ENCODE measurements at regions not wholly inside any gene's neighbourhood (a gene's known extent, or its start where the extent isn't known, plus 50 kb on each side); places are given as distances from the start of the nearest gene placed in this dataset.

DNA sequence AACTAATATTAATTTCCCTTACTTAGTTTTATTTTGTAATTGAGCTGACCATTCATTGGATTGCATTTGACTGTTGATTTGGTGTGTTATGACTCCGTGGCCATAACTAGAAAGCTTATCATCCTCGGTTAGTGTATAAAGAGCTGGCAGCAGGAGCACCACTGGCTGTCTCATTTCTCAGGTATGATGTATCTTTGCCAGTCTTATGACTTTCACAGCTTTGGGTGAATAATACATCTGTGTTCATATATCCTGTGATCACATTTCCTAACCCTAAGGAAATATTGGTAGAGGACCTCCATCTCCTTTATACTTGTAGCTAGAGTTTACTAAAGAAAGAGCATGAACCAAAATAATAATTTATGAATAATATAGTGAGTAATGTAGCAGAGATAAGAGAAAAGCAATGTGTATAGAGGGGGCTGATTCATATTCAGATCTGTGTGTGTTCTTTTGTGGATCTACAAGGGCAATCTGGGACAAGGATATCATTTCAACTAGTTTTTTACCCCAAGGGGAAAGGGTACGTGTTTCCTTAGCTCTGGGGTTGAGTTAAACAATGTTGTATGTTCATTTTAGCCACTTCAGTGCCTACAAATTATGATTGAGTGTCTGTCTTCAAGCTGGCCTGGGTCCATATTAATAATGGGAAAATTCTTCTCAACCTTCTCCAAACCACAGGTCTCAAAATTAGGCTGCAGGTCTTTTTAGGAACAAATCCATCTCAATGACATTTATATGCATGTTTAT is 901.7 kb downstream of the NTRK3 start:
- TF ChIP-seq CTCF (conservative IDR thresholded peaks at IDR 0.05; ENCODE audit: low read depth, low read length): no peak

DNA sequence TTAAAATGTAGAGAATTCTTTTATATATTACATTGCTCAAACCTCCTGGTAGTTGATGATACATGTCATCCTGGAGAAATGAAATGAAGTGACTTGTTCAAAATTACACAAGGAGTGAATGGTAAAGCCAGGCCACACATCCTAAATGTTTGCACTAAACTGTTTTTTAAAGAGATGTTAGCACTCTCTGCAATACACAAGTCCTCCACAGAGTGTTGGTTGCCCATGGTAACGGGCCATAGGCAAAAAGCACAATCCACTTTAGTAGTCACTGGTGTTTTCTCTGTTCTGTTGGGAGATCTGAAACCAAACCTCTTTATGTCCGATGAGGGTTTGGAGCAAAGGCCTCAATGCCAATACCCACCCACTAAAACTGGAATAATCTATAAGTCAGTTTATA is 907.4 kb downstream of the NTRK3 start:
- H3K4me3 ChIP-seq (ENCODE audit: low read depth, low read length): no peak overlapping the region
- no peak for DNase-seq (ENCODE audit: low read depth)
- TF ChIP-seq CTCF (conservative IDR thresholded peaks at IDR 0.05; ENCODE audit: low read depth, low read length): no peak

More for the DNA sequence above, 901.7 kb downstream of the NTRK3 start:
- no peak for DNase-seq (ENCODE audit: low read depth)
- H3K4me3 ChIP-seq (ENCODE audit: low read depth, low read length): no peak overlapping the region

DNA sequence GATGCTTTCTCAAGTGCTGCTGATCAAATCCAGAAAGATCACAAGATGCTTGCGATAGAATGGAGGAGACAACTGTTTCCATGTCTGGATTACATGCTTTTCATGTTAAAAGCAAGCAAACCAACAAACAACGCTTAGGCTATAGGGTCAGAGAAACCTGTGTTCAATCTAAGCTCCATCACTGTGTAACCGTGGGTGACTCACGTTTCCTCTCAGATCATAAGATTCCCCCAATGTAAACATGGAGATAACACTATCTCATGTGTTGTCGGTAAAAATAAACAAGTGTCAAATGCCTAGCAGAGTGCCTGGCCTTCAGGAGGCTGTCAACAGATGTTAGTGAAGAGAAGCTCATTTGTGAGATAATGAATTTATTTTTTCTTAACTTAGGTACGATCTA is 907.8 kb downstream of the NTRK3 start:
- no peak for TF ChIP-seq CTCF (conservative IDR thresholded peaks at IDR 0.05; ENCODE audit: low read depth, low read length)
- H3K4me3 ChIP-seq (ENCODE audit: low read depth, low read length): no peak overlapping the region
- no peak for DNase-seq (ENCODE audit: low read depth)

GRCh38 chr15:87347806-87348515 is 908.6 kb downstream of the NTRK3 start:
- H3K4me3 ChIP-seq (ENCODE audit: low read depth, low read length): no peak overlapping the region
- TF ChIP-seq CTCF (conservative IDR thresholded peaks at IDR 0.05; ENCODE audit: low read depth, low read length): no peak
- no peak for DNase-seq (ENCODE audit: low read depth)

DNA sequence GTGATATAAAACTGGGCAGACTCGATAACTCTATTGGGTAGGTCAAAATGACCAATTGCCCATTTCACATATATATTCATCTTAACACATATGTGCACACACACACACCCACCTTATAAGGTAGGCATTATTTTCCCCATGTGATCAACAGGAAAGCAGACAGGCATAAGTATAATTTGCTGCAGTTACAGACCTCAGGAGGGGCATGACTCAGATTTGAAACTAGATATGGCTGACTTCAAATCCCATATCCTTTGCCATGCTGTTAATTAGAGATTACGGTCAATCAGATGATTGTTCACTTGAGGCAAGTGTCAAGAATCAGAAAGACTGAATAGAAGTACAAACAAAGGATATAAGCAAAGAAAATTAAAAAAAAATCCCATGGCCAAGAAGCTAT is 910.6 kb downstream of the NTRK3 start:
- no peak for DNase-seq (ENCODE audit: low read depth)
- no peak overlapping the region for H3K4me3 ChIP-seq (ENCODE audit: low read depth, low read length)
- no peak for TF ChIP-seq CTCF (conservative IDR thresholded peaks at IDR 0.05; ENCODE audit: low read depth, low read length)

DNA sequence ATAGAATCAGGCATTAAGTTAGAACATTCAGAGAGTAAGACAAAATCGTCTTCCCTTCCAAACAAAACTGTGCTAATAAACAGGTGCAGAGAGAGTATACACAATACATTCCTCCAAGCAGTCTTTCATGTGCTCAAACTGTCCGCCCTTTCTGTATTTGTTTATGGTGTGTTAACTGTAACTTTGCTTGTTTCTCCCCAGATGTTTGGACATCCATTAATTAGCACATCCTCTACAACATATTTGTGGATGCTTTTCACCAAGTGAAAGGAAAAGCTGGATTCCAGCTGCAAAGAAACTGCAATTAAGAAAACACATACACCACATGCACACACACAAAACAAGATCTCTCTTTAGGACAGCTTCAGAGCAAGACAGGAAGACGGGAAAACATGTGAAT is 912.6 kb downstream of the NTRK3 start:
- TF ChIP-seq CTCF (conservative IDR thresholded peaks at IDR 0.05; ENCODE audit: low read depth, low read length): no peak
- DNase-seq (ENCODE audit: low read depth): no peak
- no peak overlapping the region for H3K4me3 ChIP-seq (ENCODE audit: low read depth, low read length)
